CD8-positive, alpha-beta memory T cell (primary cell): ENCODE measurements at regions not wholly inside any gene's neighbourhood (a gene's known extent, or its start where the extent isn't known, plus 50 kb on each side); places are given as distances from the start of the nearest gene placed in this dataset.

Experiments used
- CTCF ChIA-PET: fragments of 350-600 bp; sonication (Branson Sonifier 250); formaldehyde crosslinking; loops from one replicate; lab custom pipeline; 2021; ENCODE audit warnings: antibody characterized with exemption; lab: Charles Lee
- POLR2A ChIA-PET: fragments of 350-600 bp; sonication (Branson Sonifier 250); formaldehyde crosslinking; loops from one replicate; lab custom pipeline; 2021; ENCODE audit warnings: antibody characterized with exemption; lab: Charles Lee
- DNase-seq, 5 donors: peaks; one replicate each; pipeline versions ENCODE4 v3.0.0 to v3.0.0-alpha.2; 2020 to 2022; ENCODE audit warnings: mixed read lengths in 1 of 5
- H3K27ac ChIP-seq: one replicate; pipeline ENCODE4 v1.7.0; 2013; ENCODE audit warnings: low read depth, mild to moderate bottlenecking, low read length, moderate library complexity
- H3K27me3 ChIP-seq: 2 replicates; pipeline ENCODE4 v1.7.0; 2013; ENCODE audit warnings: low read length, mild to moderate bottlenecking; ENCODE audit not compliant: insufficient read depth, poor library complexity, severe bottlenecking
- H3K36me3 ChIP-seq: 2 replicates; pipeline ENCODE4 v1.7.0; 2013; ENCODE audit warnings: mild to moderate bottlenecking, low read length, moderate library complexity; ENCODE audit not compliant: insufficient read depth
- H3K4me1 ChIP-seq: 2 replicates; pipeline ENCODE4 v1.7.0; 2013; ENCODE audit warnings: mild to moderate bottlenecking, low read length, moderate library complexity; ENCODE audit not compliant: insufficient read depth
- H3K4me3 ChIP-seq: 2 replicates; pipeline ENCODE4 v1.7.0; 2013; ENCODE audit warnings: mild to moderate bottlenecking, low read length
- H3K9me3 ChIP-seq: 2 replicates; pipeline ENCODE4 v1.7.0; 2013; ENCODE audit warnings: mild to moderate bottlenecking, low read length
- H3K27ac Mint-ChIP-seq, 8 donors: one replicate each; pipeline ENCODE4 v1.8.0; 2020 to 2021; ENCODE audit warnings: mixed read lengths in 8 of 8, mild to moderate bottlenecking in 6 of 8, inconsistent platforms in 3 of 8, moderate library complexity in 3 of 8
- H3K27me3 Mint-ChIP-seq, 2 donors: one replicate each; pipeline ENCODE4 v1.8.0; 2020 to 2021; ENCODE audit warnings: mixed read lengths in 2 of 2, mild to moderate bottlenecking in 1 of 2, moderate library complexity in 1 of 2
- H3K36me3 Mint-ChIP-seq, 3 donors: one replicate each; pipeline ENCODE4 v1.8.0; 2020 to 2021; ENCODE audit warnings: mixed read lengths in 3 of 3, inconsistent platforms in 1 of 3, mild to moderate bottlenecking in 1 of 3
- H3K4me1 Mint-ChIP-seq, 3 donors: one replicate each; pipeline ENCODE4 v1.8.0; 2020 to 2021; ENCODE audit warnings: mixed read lengths in 3 of 3, inconsistent platforms in 1 of 3, mild to moderate bottlenecking in 1 of 3
- H3K4me3 Mint-ChIP-seq, 7 donors: one replicate each; pipeline ENCODE4 v1.8.0; 2020 to 2021; ENCODE audit warnings: mixed read lengths in 7 of 7, mild to moderate bottlenecking in 6 of 7, moderate library complexity in 4 of 7, inconsistent platforms in 2 of 7
- H3K9me3 Mint-ChIP-seq, 5 donors: one replicate each; pipeline ENCODE4 v1.8.0; 2020 to 2022; ENCODE audit warnings: mixed read lengths in 5 of 5, mild to moderate bottlenecking in 3 of 5, moderate library complexity in 2 of 5, inconsistent platforms in 1 of 5

- CTCF ChIA-PET: interaction anchor here (0.9 kb wide), 1 partner anchor 14 kb away, joined by 3 read pairs; no protein-coding TSS in a partner anchor
These were observed 52.8 kb upstream of the SLC35F5 start for GRCh38 chr2:113809076-113809736.

GRCh38 chr2:113807721-113808120 is 51.3 kb upstream of the SLC35F5 start:
- Mint-ChIP-seq H3K27me3 (peaks cover 5 to 8% of the 10 kb centered on the region in 2 donors), H3K4me1 (no peaks in the 10 kb centered on the region), H3K4me3 (no peak overlapping the region), H3K36me3 (peaks cover 0 to 12% (median 1%) of the 10 kb centered on the region in 3 donors), H3K27ac (peak overlapping the region in 1 of 8 donors; percentile 43), H3K9me3 (no peaks in the 10 kb centered on the region)
- Histone ChIP-seq H3K27me3 (no peaks in the 10 kb centered on the region), H3K9me3 (no peaks in the 10 kb centered on the region), H3K4me1 (no peaks in the 10 kb centered on the region), H3K4me3 (no peak overlapping the region), H3K27ac (no peak overlapping the region), H3K36me3 (no peaks in the 10 kb centered on the region)
- ChIA-PET POLR2A (no interaction called here), CTCF (no interaction called here)
- no peak for DNase-seq

More at GRCh38 chr2:113809076-113809736, 52.8 kb upstream of the SLC35F5 start:
- Histone ChIP-seq H3K4me1 (no peaks in the 10 kb centered on the region), H3K9me3 (no peaks in the 10 kb centered on the region), H3K36me3 (no peaks in the 10 kb centered on the region), H3K27me3 (no peaks in the 10 kb centered on the region), H3K27ac (no peak overlapping the region), H3K4me3 (no peak overlapping the region)
- H3K4me1 Mint-ChIP-seq: no peaks in the 10 kb centered on the region
- H3K4me3 Mint-ChIP-seq: no peak overlapping the region
- H3K27ac Mint-ChIP-seq: no peak overlapping the region
- peaks cover 0 to 12% (median 1%) of the 10 kb centered on the region in 3 donors for H3K36me3 Mint-ChIP-seq
- H3K9me3 Mint-ChIP-seq: no peaks in the 10 kb centered on the region
- DNase-seq: no peak
- peaks cover 5 to 8% of the 10 kb centered on the region in 2 donors for H3K27me3 Mint-ChIP-seq
- POLR2A ChIA-PET: no interaction called here

DNA sequence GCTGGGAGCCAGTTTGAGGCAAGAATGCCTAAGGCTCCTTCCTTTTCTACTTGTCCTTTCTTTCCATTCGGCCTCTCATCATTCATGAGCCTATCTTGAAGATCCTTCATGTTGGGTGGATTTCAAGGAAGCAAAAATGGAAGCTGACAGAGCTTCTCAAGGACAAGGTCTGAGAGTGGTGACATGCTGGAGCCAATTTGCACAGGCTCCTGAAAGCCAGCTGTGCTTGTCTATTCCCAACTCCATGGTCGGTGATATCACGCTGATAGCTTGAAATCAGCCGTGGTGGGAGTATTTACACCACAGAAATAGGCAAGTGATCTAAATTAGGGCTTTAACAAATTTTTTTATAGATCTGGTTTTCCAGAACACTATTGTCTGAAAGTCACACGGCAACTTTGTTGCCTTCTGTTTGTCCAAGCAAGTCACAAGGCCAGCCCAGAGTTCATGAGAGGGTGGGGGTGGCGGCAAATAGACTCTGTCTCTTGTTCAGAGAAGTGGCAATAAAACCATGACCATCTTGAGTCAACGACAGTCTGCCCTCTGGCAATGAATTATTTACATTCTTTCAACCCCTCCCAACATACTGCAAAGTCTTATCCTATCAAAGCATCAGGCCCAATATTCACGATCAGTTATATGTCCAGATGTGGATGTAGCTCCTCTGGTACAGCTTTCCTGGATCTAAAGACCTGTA is 49.9 kb upstream of the SLC35F5 start:
- H3K9me3 Mint-ChIP-seq: no peaks in the 10 kb centered on the region
- H3K27me3 Mint-ChIP-seq: peaks cover 3 to 8% of the 10 kb centered on the region in 2 donors

More for the DNA sequence above, 49.9 kb upstream of the SLC35F5 start:
- H3K27me3 ChIP-seq: no peaks in the 10 kb centered on the region
- no peak overlapping the region for H3K27ac Mint-ChIP-seq
- POLR2A ChIA-PET: no interaction called here
- no peaks in the 10 kb centered on the region for H3K9me3 ChIP-seq
- H3K4me1 Mint-ChIP-seq: no peaks in the 10 kb centered on the region
- no peaks in the 10 kb centered on the region for H3K4me1 ChIP-seq
- peaks cover 0 to 12% (median 1%) of the 10 kb centered on the region in 3 donors for H3K36me3 Mint-ChIP-seq
- no peak overlapping the region for H3K27ac ChIP-seq
- no peaks in the 10 kb centered on the region for H3K36me3 ChIP-seq
- CTCF ChIA-PET: no interaction called here
- no peak for DNase-seq
- H3K4me3 Mint-ChIP-seq: no peak overlapping the region
- no peak overlapping the region for H3K4me3 ChIP-seq
